HEK293 (cell line): ENCODE measurements at regions not wholly inside any gene's neighbourhood (a gene's known extent, or its start where the extent isn't known, plus 50 kb on each side); places are given as distances from the start of the nearest gene placed in this dataset.
A peak's percentile ranks its signal among the peaks of the same experiment; 100 is the strongest.
"Not testable (repeated sequence)": the region's sequence is repeated elsewhere in the genome, so short reads cannot be mapped to it uniquely, and the experiment has no call there.

ENCODE experiments used
- CTCF ChIA-PET: fragments of 350-600 bp; formaldehyde crosslinking; extraction: SDS; loops from one replicate; lab custom pipeline; 2021; ENCODE audit warnings: antibody characterized with exemption; lab: Yijun Ruan, JAX
- POLR2A ChIA-PET: fragments of 300-600 bp; formaldehyde crosslinking; extraction: SDS; loops from one replicate; lab custom pipeline; 2020; ENCODE audit warnings: antibody characterized with exemption, inconsistent platforms; lab: Yijun Ruan, JAX
- H3K27ac ChIP-seq: fragments of 200-500 bp; sonication (Bioruptor generic); 2 replicates; pipeline ENCODE4 v1.5.1; 2014; ENCODE audit warnings: low read depth, low read length, control low read depth, inconsistent platforms; ENCODE audit errors: extremely low read depth
- H3K36me3 ChIP-seq, 2 experiments: fragments of 200-500 bp in 1 of 2; sonication (Bioruptor generic) in 1 of 2; 1 replicate in 1 of 2; 2 replicates in 1 of 2; pipeline ENCODE4 v1.5.1; 2014 to 2017; ENCODE audit warnings: inconsistent platforms in 2 of 2, low read length in 2 of 2; ENCODE audit not compliant: control insufficient read depth in 2 of 2, insufficient read depth in 1 of 2
- H3K4me1 ChIP-seq: fragments of 200-500 bp; sonication (Bioruptor generic); 2 replicates; pipeline ENCODE4 v1.5.1; 2014; ENCODE audit warnings: mild to moderate bottlenecking, low read length, inconsistent platforms; ENCODE audit not compliant: control insufficient read depth, insufficient read depth
- H3K4me3 ChIP-seq: 2 replicates; pipeline ENCODE4 v1.5.1; 2011; ENCODE audit warnings: low read depth, mild to moderate bottlenecking, control low read depth, low read length, moderate library complexity
- H3K9me3 ChIP-seq: fragments of 200-500 bp; sonication (Bioruptor generic); 2 replicates; pipeline ENCODE4 v1.5.1; 2014; ENCODE audit warnings: low read depth, low read length, inconsistent platforms; ENCODE audit not compliant: control insufficient read depth, insufficient read depth
- FEZF1 ChIP-seq: fragments of 450-650 bp; formaldehyde crosslinking; IDR thresholded peaks from 2 replicates; pipeline ENCODE4 v1.5.1; 2016; ENCODE audit warnings: missing biosample characterization, missing genetic modification characterization
- GLIS1 ChIP-seq: fragments of 450-650 bp; formaldehyde crosslinking; IDR thresholded peaks from 2 replicates; pipeline ENCODE4 v1.5.1; 2016; ENCODE audit warnings: missing biosample characterization, missing genetic modification characterization
- GLIS2 ChIP-seq: fragments of 450-650 bp; formaldehyde crosslinking; IDR thresholded peaks from 2 replicates; pipeline ENCODE4 v1.5.1; 2016; ENCODE audit warnings: missing biosample characterization, missing genetic modification characterization
- KLF8 ChIP-seq: fragments of 450-650 bp; formaldehyde crosslinking; IDR thresholded peaks from 2 replicates; pipeline ENCODE4 v1.5.1; 2016; ENCODE audit warnings: missing biosample characterization, missing genetic modification characterization
- MEIS1 ChIP-seq: sonication (generic); formaldehyde crosslinking; IDR thresholded peaks from 2 replicates; pipeline ENCODE4 v1.8.1; 2022; ENCODE audit warnings: missing genetic modification reagents, mild to moderate bottlenecking, borderline replicate concordance
- SALL2 ChIP-seq: fragments of 450-650 bp; formaldehyde crosslinking; IDR thresholded peaks from 2 replicates; pipeline ENCODE4 v1.5.0; 2017; ENCODE audit warnings: missing biosample characterization, mild to moderate bottlenecking, missing genetic modification characterization, borderline replicate concordance
- TRIM28 ChIP-seq: IDR thresholded peaks from 2 replicates; pipeline ENCODE4 v1.6.1; 2011; ENCODE audit warnings: low read length, control low read depth, borderline replicate concordance
- YY1 ChIP-seq: fragments of 450-650 bp; formaldehyde crosslinking; IDR thresholded peaks from 2 replicates; pipeline ENCODE4 v1.5.1; 2018; ENCODE audit warnings: missing biosample characterization, missing genetic modification characterization
- ZBTB10 ChIP-seq: fragments of 450-650 bp; formaldehyde crosslinking; IDR thresholded peaks from 2 replicates; pipeline ENCODE4 v1.5.1; 2016; ENCODE audit warnings: missing biosample characterization, missing genetic modification characterization
- ZFP41 ChIP-seq: fragments of 450-650 bp; formaldehyde crosslinking; IDR thresholded peaks from 2 replicates; pipeline ENCODE4 v1.5.1; 2016; ENCODE audit warnings: missing biosample characterization, missing genetic modification characterization, borderline replicate concordance
- ZNF10 ChIP-seq: fragments of 450-650 bp; formaldehyde crosslinking; IDR thresholded peaks from 2 replicates; pipeline ENCODE4 v1.5.1; 2017; ENCODE audit warnings: missing biosample characterization, missing genetic modification characterization
- ZNF112 ChIP-seq: fragments of 450-650 bp; formaldehyde crosslinking; IDR thresholded peaks from 2 replicates; pipeline ENCODE4 v1.5.0; 2017; ENCODE audit warnings: missing biosample characterization, missing genetic modification characterization
- ZNF146 ChIP-seq: fragments of 450-650 bp; formaldehyde crosslinking; IDR thresholded peaks from 2 replicates; pipeline ENCODE4 v1.5.1; 2016; ENCODE audit warnings: missing biosample characterization, missing genetic modification characterization
- ZNF148 ChIP-seq: fragments of 450-650 bp; formaldehyde crosslinking; IDR thresholded peaks from 2 replicates; pipeline ENCODE4 v1.5.0; 2017; ENCODE audit warnings: missing biosample characterization, missing genetic modification characterization, borderline replicate concordance
- ZNF221 ChIP-seq: fragments of 450-650 bp; formaldehyde crosslinking; IDR thresholded peaks from 2 replicates; pipeline ENCODE4 v1.5.1; 2017; ENCODE audit warnings: missing biosample characterization, missing genetic modification characterization, borderline replicate concordance
- ZNF302 ChIP-seq: fragments of 450-650 bp; formaldehyde crosslinking; IDR thresholded peaks from 2 replicates; pipeline ENCODE4 v1.5.1; 2016; ENCODE audit warnings: missing biosample characterization, missing genetic modification characterization, low read depth
- ZNF555 ChIP-seq: fragments of 450-650 bp; formaldehyde crosslinking; conservative IDR thresholded peaks from 2 replicates; pipeline ENCODE4 v1.5.1; 2017; ENCODE audit warnings: missing biosample characterization, mild to moderate bottlenecking, missing genetic modification characterization, inconsistent platforms
- ZNF558 ChIP-seq: fragments of 450-650 bp; formaldehyde crosslinking; IDR thresholded peaks from 2 replicates; pipeline ENCODE4 v1.5.1; 2016; ENCODE audit warnings: missing biosample characterization, missing genetic modification characterization
- ZNF658 ChIP-seq: fragments of 450-650 bp; formaldehyde crosslinking; IDR thresholded peaks from 2 replicates; pipeline ENCODE4; 2016; ENCODE audit warnings: missing biosample characterization, missing genetic modification characterization
- ZNF701 ChIP-seq: fragments of 450-650 bp; formaldehyde crosslinking; IDR thresholded peaks from 2 replicates; pipeline ENCODE4 v1.5.1; 2016; ENCODE audit warnings: missing biosample characterization, missing genetic modification characterization
- ZSCAN30 ChIP-seq: fragments of 450-650 bp; IDR thresholded peaks from 2 replicates; pipeline ENCODE4 v1.5.1; 2018; ENCODE audit warnings: missing biosample characterization, mild to moderate bottlenecking, missing genetic modification characterization, moderate library complexity
- ZSCAN5A ChIP-seq: fragments of 450-650 bp; formaldehyde crosslinking; IDR thresholded peaks from 2 replicates; pipeline ENCODE4 v1.5.1; 2016; ENCODE audit warnings: missing biosample characterization, missing genetic modification characterization
- ZXDB ChIP-seq: fragments of 450-650 bp; formaldehyde crosslinking; IDR thresholded peaks from 2 replicates; pipeline ENCODE4 v1.5.1; 2016; ENCODE audit warnings: missing biosample characterization, missing genetic modification characterization

GRCh38 chr6:141969768-141970415, 162.8 kb upstream of the GJE1 start:
- TF ChIP-seq GLIS1 (tag by site-specific recombination) (peak; percentile 56; the same call in 1 of the 2 replicates), ZBTB10 (tag by site-specific recombination) (0 out of 2 replicates have a peak, but pooled peaks have one; percentile 7), YY1 (tag by site-specific recombination) (peak; percentile 67), GLIS2 (peak; percentile 56; the same call in 1 of the 2 replicates)
- H3K4me3 ChIP-seq, H3K4me1 ChIP-seq, H3K36me3 ChIP-seq, POLR2A ChIA-PET, H3K27ac ChIP-seq, H3K9me3 ChIP-seq: not testable (repeated sequence)
- CTCF ChIA-PET: interaction anchor here (1.0 kb wide), 1 partner anchor 15 kb away, joined by 3 read pairs; no protein-coding TSS in a partner anchor

- Histone ChIP-seq H3K27ac (no peak overlapping the region), H3K36me3 (no peaks in the 10 kb centered on the region), H3K4me1 (no peaks in the 10 kb centered on the region), H3K9me3 (no peaks in the 10 kb centered on the region), H3K4me3 (no peak overlapping the region)
- POLR2A ChIA-PET: no interaction called here
- TF ChIP-seq ZNF558 (tag by site-specific recombination) (no peak), ZFP41 (tag by site-specific recombination) (no peak), KLF8 (tag by site-specific recombination) (no peak), ZNF146 (tag by site-specific recombination) (no peak), ZSCAN5A (tag by site-specific recombination) (no peak), ZSCAN30 (no peak), FEZF1 (tag by site-specific recombination) (no peak), ZNF10 (tag by site-specific recombination) (no peak), ZNF701 (tag by site-specific recombination) (no peak), TRIM28 (no peak), ZNF302 (tag by site-specific recombination) (no peak), ZNF112 (tag by site-specific recombination) (no peak), ZXDB (tag by site-specific recombination) (no peak), ZNF221 (no peak), ZNF148 (tag by site-specific recombination) (no peak), MEIS1 (CRISPR knock-in tag) (no peak), ZNF555 (no peak), ZNF658 (tag by site-specific recombination) (no peak), SALL2 (tag by site-specific recombination) (no peak)
- CTCF ChIA-PET: interaction anchor here (0.6 kb wide), 1 partner anchor 593 kb away, joined by 4 read pairs; no protein-coding TSS in a partner anchor
These were observed 163.5 kb upstream of the GJE1 start for GRCh38 chr6:141969201-141969600.
